Thyroid gland (tissue), 4 donors: ENCODE measurements at regions not wholly inside any gene's neighbourhood (a gene's known extent, or its start where the extent isn't known, plus 50 kb on each side); places are given as distances from the start of the nearest gene placed in this dataset.

Source experiments
- POLR2A ChIP-seq, 2 donors: fragments of 450-650 bp; IDR thresholded peaks; one replicate each; pipeline ENCODE4 v1.6.1; 2017; ENCODE audit warnings: antibody characterized with exemption in 2 of 2, mild to moderate bottlenecking in 2 of 2, moderate library complexity in 1 of 2
- TF ChIP-seq, protein P1 (sequence below), 6 experiments: fragments of 200-600 bp in 3 of 6; fragments of 450-650 bp in 3 of 6; sonication (generic) in 3 of 6; IDR thresholded peaks; one replicate each; pipeline ENCODE4 v1.5.1; 2016 to 2019; ENCODE audit warnings: antibody characterized with exemption in 6 of 6, mild to moderate bottlenecking in 2 of 6, inconsistent platforms in 1 of 6, moderate library complexity in 1 of 6

DNA sequence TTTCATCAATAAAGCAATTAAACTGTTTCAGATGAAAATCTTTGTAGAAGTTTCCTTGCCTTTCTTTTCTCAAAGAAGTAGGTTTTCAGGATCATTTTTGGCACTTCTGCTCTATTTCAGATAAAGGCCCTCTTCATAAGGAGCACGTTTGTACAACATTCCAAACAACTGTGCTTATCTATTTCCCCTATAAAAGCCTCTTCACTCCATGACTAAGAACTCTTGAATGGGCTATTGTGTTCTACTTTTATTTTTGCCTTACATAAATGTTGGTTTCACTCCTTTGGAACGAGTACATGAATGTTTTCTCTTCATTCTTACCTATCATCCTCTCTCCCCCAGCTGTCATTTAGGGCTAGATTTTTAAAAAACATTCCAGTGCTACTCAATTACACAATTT is 288.0 kb upstream of the PPP1R2C start:
- TF ChIP-seq, protein P1, sequence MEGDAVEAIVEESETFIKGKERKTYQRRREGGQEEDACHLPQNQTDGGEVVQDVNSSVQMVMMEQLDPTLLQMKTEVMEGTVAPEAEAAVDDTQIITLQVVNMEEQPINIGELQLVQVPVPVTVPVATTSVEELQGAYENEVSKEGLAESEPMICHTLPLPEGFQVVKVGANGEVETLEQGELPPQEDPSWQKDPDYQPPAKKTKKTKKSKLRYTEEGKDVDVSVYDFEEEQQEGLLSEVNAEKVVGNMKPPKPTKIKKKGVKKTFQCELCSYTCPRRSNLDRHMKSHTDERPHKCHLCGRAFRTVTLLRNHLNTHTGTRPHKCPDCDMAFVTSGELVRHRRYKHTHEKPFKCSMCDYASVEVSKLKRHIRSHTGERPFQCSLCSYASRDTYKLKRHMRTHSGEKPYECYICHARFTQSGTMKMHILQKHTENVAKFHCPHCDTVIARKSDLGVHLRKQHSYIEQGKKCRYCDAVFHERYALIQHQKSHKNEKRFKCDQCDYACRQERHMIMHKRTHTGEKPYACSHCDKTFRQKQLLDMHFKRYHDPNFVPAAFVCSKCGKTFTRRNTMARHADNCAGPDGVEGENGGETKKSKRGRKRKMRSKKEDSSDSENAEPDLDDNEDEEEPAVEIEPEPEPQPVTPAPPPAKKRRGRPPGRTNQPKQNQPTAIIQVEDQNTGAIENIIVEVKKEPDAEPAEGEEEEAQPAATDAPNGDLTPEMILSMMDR (IDR thresholded peaks at IDR 0.05): no peak
- TF ChIP-seq POLR2A (IDR thresholded peaks at IDR 0.05): no peak
